Small intestine (tissue), 7 donors: ENCODE measurements at regions not wholly inside any gene's neighbourhood (a gene's known extent, or its start where the extent isn't known, plus 50 kb on each side); places are given as distances from the start of the nearest gene placed in this dataset.
"Not testable (repeated sequence)": the region's sequence is repeated elsewhere in the genome, so short reads cannot be mapped to it uniquely, and the experiment has no call there.

Experiments used
- DNase-seq, 2 donors: peaks; one replicate each; pipeline versions ENCODE4 v3.0.0 to v3.0.0-alpha.2; 2013
- FAIRE-seq: peaks from 2 replicates; lab custom pipeline; 2012; peaks lifted over from hg19 to GRCh38; lab: Jason Lieb, UNC
- H3K27ac ChIP-seq, 3 donors: one replicate each; pipeline ENCODE4 v1.5.1; 2013; ENCODE audit warnings: low read length in 2 of 3, mild to moderate bottlenecking in 2 of 3, control low read depth in 1 of 3, inconsistent platforms in 1 of 3, low read depth in 1 of 3, moderate library complexity in 1 of 3
- H3K27me3 ChIP-seq, 3 donors: one replicate each; pipeline ENCODE4 v1.6.1; 2013; ENCODE audit warnings: low read length in 3 of 3, inconsistent platforms in 1 of 3; ENCODE audit not compliant: control insufficient read depth in 3 of 3, insufficient read depth in 3 of 3
- H3K36me3 ChIP-seq, 3 donors: one replicate each; pipeline ENCODE4 v1.6.1; 2013; ENCODE audit warnings: low read length in 3 of 3, inconsistent platforms in 1 of 3, low read depth in 1 of 3, mild to moderate bottlenecking in 1 of 3, moderate library complexity in 1 of 3; ENCODE audit not compliant: control insufficient read depth in 3 of 3, insufficient read depth in 2 of 3
- H3K4me1 ChIP-seq, 3 donors: one replicate each; pipeline ENCODE4 v1.6.1; 2013; ENCODE audit warnings: low read length in 2 of 3, inconsistent platforms in 1 of 3, low read depth in 1 of 3, mild to moderate bottlenecking in 1 of 3, moderate library complexity in 1 of 3; ENCODE audit not compliant: control insufficient read depth in 3 of 3, insufficient read depth in 2 of 3
- H3K4me3 ChIP-seq, 3 donors: one replicate each; pipeline ENCODE4 v1.5.1; 2013; ENCODE audit warnings: low read length in 3 of 3, control low read depth in 1 of 3, inconsistent platforms in 1 of 3, low read depth in 1 of 3, mild to moderate bottlenecking in 1 of 3, moderate library complexity in 1 of 3
- H3K9me3 ChIP-seq, 2 donors: one replicate each; pipeline ENCODE4 v1.6.1; 2013; ENCODE audit warnings: low read depth in 1 of 2, low read length in 1 of 2; ENCODE audit not compliant: control insufficient read depth in 2 of 2, insufficient read depth in 1 of 2
- WGBS, 3 donors: extraction: QIAGEN DNeasy Blood & Tissue Kit; methylation state at CpG; one replicate each; pipeline ENCODE4 v1.1.7; 2013; 5-methylcytosine and 5-hydroxymethylcytosine counted together
- donor health status: healthy with polysubstance abuse.
- donor health status: control.
- donor health status: control.
- donor health status: Bipolar disorder and iron deficiency.
- donor health status: healthy.

DNA sequence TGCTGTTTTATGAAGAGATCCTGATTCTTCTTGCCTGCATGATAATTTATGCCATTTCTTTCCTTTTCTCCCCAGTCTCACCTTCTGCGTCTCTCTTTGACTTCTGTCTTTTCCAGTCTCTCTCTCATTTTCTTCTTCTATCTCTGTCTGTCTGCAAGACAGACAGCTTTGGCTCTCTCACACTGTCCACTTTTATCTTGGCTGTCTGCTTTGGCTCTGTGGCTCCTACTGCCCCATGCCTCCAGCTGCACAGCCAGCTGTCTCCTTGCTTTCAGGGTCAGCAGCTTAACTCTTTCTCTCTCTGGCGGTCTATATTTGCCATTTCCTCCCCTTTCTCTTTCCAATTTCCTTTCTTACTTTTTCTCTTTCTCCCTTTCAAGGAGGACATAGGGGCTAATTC lies 971.1 kb upstream of the COX7C start:
- no peaks in the 10 kb centered on the region for H3K27me3 ChIP-seq
- H3K9me3 ChIP-seq, result no peaks in the 10 kb centered on the region
- H3K4me3 ChIP-seq, result no peak overlapping the region
- no peak overlapping the region for H3K27ac ChIP-seq
- H3K4me1 ChIP-seq, result no peaks in the 10 kb centered on the region
- FAIRE-seq (no peak), DNase-seq (no peak)
- WGBS, 3 donors, result 73 to 81% (median 78%) methylated on average over 2 of the region's 2 CpGs
- no peaks in the 10 kb centered on the region for H3K36me3 ChIP-seq

- Histone ChIP-seq H3K9me3 (no peaks in the 10 kb centered on the region), H3K4me1 (no peaks in the 10 kb centered on the region), H3K27me3 (no peaks in the 10 kb centered on the region), H3K27ac (no peak overlapping the region), H3K4me3 (no peak overlapping the region), H3K36me3 (no peaks in the 10 kb centered on the region)
- 79 to 83% (median 80%) methylated on average over 25 of the region's 25 CpGs for WGBS, 3 donors
- no peak for DNase-seq
- FAIRE-seq, result no peak
Measured at GRCh38 chr5:85647349-85648127, 970.2 kb upstream of the COX7C start.

GRCh38 chr5:85648495-85648894 lies 969.2 kb upstream of the COX7C start:
- no peaks in the 10 kb centered on the region for H3K27me3 ChIP-seq
- no peaks in the 10 kb centered on the region for H3K36me3 ChIP-seq
- WGBS, 3 donors, result 54 to 63% (median 62%) methylated on average over 4 of the region's 4 CpGs
- DNase-seq (no peak), FAIRE-seq (no peak)
- no peaks in the 10 kb centered on the region for H3K4me1 ChIP-seq
- no peak overlapping the region for H3K27ac ChIP-seq
- H3K4me3 ChIP-seq, result no peak overlapping the region
- no peaks in the 10 kb centered on the region for H3K9me3 ChIP-seq

DNA sequence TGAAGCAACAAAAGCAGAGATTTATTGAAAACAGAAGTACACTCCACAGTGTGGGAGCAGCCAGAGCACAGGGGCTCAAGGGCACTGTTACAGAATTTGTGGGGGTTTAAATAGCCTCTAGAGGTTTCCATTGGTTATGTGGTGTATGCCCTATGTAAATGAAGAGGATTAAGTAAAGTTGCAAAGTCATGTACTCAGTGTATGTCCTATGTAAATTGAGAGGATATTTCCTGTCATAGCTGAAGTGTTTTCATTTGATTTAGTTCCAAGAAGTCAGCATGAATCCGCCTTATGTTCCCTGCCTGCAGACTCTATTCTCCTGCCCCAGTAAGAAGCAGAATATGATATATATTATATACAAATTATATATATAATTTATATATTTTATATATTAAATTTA lies 966.0 kb upstream of the COX7C start:
- WGBS, 3 donors, result 75 to 97% (median 81%) methylated on average over 1 of the region's 1 CpG
- DNase-seq (no peak), FAIRE-seq (no peak)
- no peaks in the 10 kb centered on the region for H3K4me1 ChIP-seq
- no peak overlapping the region for H3K27ac ChIP-seq
- no peaks in the 10 kb centered on the region for H3K36me3 ChIP-seq
- peaks cover 0 to 11% of the 10 kb centered on the region in 2 donors for H3K9me3 ChIP-seq
- H3K27me3 ChIP-seq, result no peaks in the 10 kb centered on the region
- no peak overlapping the region for H3K4me3 ChIP-seq

GRCh38 chr5:85654144-85654543 lies 963.6 kb upstream of the COX7C start:
- DNase-seq, H3K4me3 ChIP-seq, H3K36me3 ChIP-seq, FAIRE-seq, H3K27ac ChIP-seq, H3K27me3 ChIP-seq, H3K4me1 ChIP-seq: not testable (repeated sequence)
- H3K9me3 ChIP-seq, result peaks cover 0 to 11% of the 10 kb centered on the region in 2 donors
- 52 to 65% (median 58%) methylated on average over 3 of the region's 3 CpGs for WGBS, 3 donors

- no peak for FAIRE-seq
- no peaks in the 10 kb centered on the region for H3K36me3 ChIP-seq
- no peak overlapping the region for H3K27ac ChIP-seq
- DNase-seq, result no peak
- H3K27me3 ChIP-seq, result no peaks in the 10 kb centered on the region
- no peaks in the 10 kb centered on the region for H3K4me1 ChIP-seq
- no peak overlapping the region for H3K4me3 ChIP-seq
- H3K9me3 ChIP-seq, result peaks cover 0 to 11% of the 10 kb centered on the region in 2 donors
- 68 to 75% (median 73%) methylated on average over 3 of the region's 3 CpGs for WGBS, 3 donors
Measured at GRCh38 chr5:85656050-85656449, 961.7 kb upstream of the COX7C start.

GRCh38 chr5:85657328-85657727 lies 960.4 kb upstream of the COX7C start:
- FAIRE-seq, H3K4me3 ChIP-seq, H3K4me1 ChIP-seq, DNase-seq, H3K27me3 ChIP-seq, H3K36me3 ChIP-seq, H3K27ac ChIP-seq: not testable (repeated sequence)
- peaks cover 0 to 11% of the 10 kb centered on the region in 2 donors for H3K9me3 ChIP-seq
- WGBS, 3 donors, result 87 to 96% (median 91%) methylated on average over 1 of the region's 1 CpG

- H3K4me3 ChIP-seq, H3K27ac ChIP-seq, H3K9me3 ChIP-seq, H3K4me1 ChIP-seq, H3K27me3 ChIP-seq, DNase-seq, FAIRE-seq, H3K36me3 ChIP-seq: not testable (repeated sequence)
- 89 to 93% (median 90%) methylated on average over 16 to 24 of the region's 29 CpGs for WGBS, 3 donors
Measured at GRCh38 chr5:85662969-85663707, 954.6 kb upstream of the COX7C start.
